T47D (cell line): ENCODE measurements at regions not wholly inside any gene's neighbourhood (a gene's known extent, or its start where the extent isn't known, plus 50 kb on each side); places are given as distances from the start of the nearest gene placed in this dataset.

Source experiments
- DNase-seq, 2 experiments: peaks; one replicate each; pipeline versions ENCODE4 v3.0.0 to v3.0.0-alpha.2; 2011 to 2012; ENCODE audit warnings: low read depth in 1 of 2, low spot score in 1 of 2
- JUND ChIP-seq: IDR thresholded peaks from 2 replicates; pipeline ENCODE4 v1.6.1; 2012; ENCODE audit warnings: low read depth
- in situ Hi-C: cut with HindIII; loops from 2 replicates; pipeline ENCODE4 v1.10.0; 2016; ENCODE audit warnings: low sequenced_read_pairs, low pct_unique_long_range_greater_than_20kb

GRCh38 chr2:67841711-67842110 lies 221.1 kb downstream of the C1D start:
- TF ChIP-seq JUND, result no peak
- no peak for DNase-seq
- in situ Hi-C loops, result no loop called here

GRCh38 chr2:67842375-67842959 lies 220.3 kb downstream of the C1D start:
- no peak for TF ChIP-seq JUND
- DNase-seq, result no peak
- in situ Hi-C loops, result no loop called here

- in situ Hi-C loops, result no loop called here
- no peak for TF ChIP-seq JUND
- no peak for DNase-seq
Measured at GRCh38 chr2:67844024-67844540, 218.7 kb downstream of the C1D start.

- in situ Hi-C loops, result no loop called here
- no peak for TF ChIP-seq JUND
- DNase-seq, result no peak
Measured at GRCh38 chr2:67845621-67846369, 217.0 kb downstream of the C1D start.

- in situ Hi-C loops, result no loop called here
- DNase-seq, result peak; percentile 34 to 91
- no peak for TF ChIP-seq JUND
Measured at GRCh38 chr2:67846370-67847070, 216.3 kb downstream of the C1D start.

GRCh38 chr2:67848551-67849285 lies 214.1 kb downstream of the C1D start:
- TF ChIP-seq JUND, result no peak
- no peak for DNase-seq

GRCh38 chr2:67851016-67851415 lies 211.8 kb downstream of the C1D start:
- no peak for DNase-seq
- no peak for TF ChIP-seq JUND
- in situ Hi-C loops, result no loop called here

More at GRCh38 chr2:67848551-67849285, 214.1 kb downstream of the C1D start:
- in situ Hi-C loops, result no loop called here

DNA sequence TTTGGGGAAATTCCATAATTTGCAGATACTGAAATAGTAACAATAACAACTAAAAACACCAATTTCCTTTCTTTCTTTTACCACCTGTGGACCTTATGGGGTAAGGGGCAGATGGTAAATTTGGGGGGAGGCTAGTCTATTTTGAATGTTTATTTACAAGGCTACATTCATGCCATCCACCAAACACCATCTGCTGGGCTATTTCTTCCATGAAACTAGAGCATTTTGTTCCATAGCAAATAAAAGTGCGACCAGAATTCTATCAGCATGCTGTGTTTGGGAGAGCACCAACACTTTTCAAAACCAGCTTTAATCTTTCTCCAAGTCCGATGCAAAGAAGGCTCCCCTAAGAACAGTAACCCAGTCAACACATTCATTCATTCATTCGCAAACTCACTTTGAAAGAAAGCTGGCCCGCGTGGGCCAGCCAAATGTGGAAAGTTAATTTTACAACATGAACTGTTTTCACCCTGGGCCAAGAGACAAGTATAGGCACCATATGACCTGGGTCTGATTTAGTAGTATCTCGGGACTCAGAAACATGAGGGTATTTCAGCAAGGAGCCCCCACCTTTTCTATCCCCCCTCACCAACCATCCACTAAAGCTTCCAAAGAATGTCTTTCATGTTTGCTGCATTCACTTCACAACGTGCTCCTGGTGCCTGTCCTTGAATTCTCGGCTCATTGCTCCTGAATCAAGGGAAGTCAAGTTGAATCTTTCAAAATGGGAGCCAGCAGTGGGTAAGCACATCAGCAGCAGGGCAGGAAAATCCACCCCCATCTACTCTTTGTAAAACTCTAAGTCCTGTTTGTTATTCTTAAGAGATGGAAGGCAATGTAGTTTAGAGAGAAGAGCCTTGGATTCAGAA lies 210.6 kb downstream of the C1D start:
- in situ Hi-C loops, result no loop called here
- no peak for TF ChIP-seq JUND
- no peak for DNase-seq

GRCh38 chr2:67854103-67854743 lies 208.6 kb downstream of the C1D start:
- in situ Hi-C loops, result no loop called here
- no peak for TF ChIP-seq JUND
- no peak for DNase-seq

DNA sequence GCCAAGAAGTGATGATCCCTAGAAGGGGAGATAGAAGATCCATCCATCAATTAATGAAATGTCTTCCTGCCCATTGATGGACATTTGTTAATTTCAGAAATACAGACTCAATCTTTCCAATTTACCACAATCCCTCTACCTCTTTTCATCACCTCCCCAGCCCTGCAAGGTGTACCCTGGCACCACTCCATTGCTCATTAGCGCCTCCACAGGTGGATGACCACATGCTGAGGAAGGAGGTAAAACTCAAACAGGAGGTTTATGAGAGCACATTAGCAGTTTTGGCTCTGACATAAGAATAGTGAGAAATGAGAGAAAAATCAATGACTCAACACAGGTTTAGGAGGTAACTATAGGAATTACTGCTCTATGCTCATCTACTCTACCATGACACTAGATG lies 208.0 kb downstream of the C1D start:
- no peak for TF ChIP-seq JUND
- in situ Hi-C loops, result no loop called here
- no peak for DNase-seq

- TF ChIP-seq JUND, result no peak
- in situ Hi-C loops, result no loop called here
- DNase-seq, result no peak
Measured at GRCh38 chr2:67856866-67857265, 205.9 kb downstream of the C1D start.
